Cardiac muscle cell (in vitro differentiated cells and primary cell): ENCODE measurements at regions not wholly inside any gene's neighbourhood (a gene's known extent, or its start where the extent isn't known, plus 50 kb on each side); places are given as distances from the start of the nearest gene placed in this dataset.

ENCODE experiments used
- DNase-seq, 2 donors: peaks; one replicate each; pipeline versions ENCODE4 v3.0.0 to v3.0.0-alpha.2; 2010 to 2017; ENCODE audit warnings: low read depth in 1 of 2, low spot score in 1 of 2
- H3K27ac ChIP-seq: fragments of 200-600 bp; sonication (generic); 2 replicates; pipeline ENCODE4 v1.5.1; 2016
- H3K27me3 ChIP-seq: fragments of 200-600 bp; sonication (generic); 2 replicates; pipeline ENCODE4 v1.6.0; 2016; ENCODE audit warnings: control low read depth
- H3K36me3 ChIP-seq: fragments of 200-600 bp; sonication (generic); 2 replicates; pipeline ENCODE4 v1.5.1; 2016; ENCODE audit warnings: control low read depth
- H3K4me1 ChIP-seq: fragments of 200-600 bp; sonication (generic); 2 replicates; pipeline ENCODE4 v1.8.1; 2017; ENCODE audit warnings: low read depth, mild to moderate bottlenecking, mixed run types
- H3K4me3 ChIP-seq: fragments of 200-600 bp; sonication (generic); 2 replicates; pipeline ENCODE4 v1.5.1; 2016; ENCODE audit warnings: mild to moderate bottlenecking
- H3K9me3 ChIP-seq: fragments of 200-600 bp; sonication (generic); 2 replicates; pipeline ENCODE4 v1.5.1; 2017; ENCODE audit warnings: low read depth, mild to moderate bottlenecking, control low read depth
- CTCF ChIP-seq: IDR thresholded peaks from 2 replicates; pipeline ENCODE4 v1.5.1; 2012; ENCODE audit warnings: low read depth, mild to moderate bottlenecking, low read length

GRCh38 chr6:94131271-94131670 lies 711.9 kb upstream of the EPHA7 start:
- Histone ChIP-seq H3K27me3 (no peaks in the 10 kb centered on the region), H3K9me3 (no peaks in the 10 kb centered on the region), H3K27ac (no peak overlapping the region), H3K4me3 (no peak overlapping the region), H3K36me3 (no peaks in the 10 kb centered on the region), H3K4me1 (no peaks in the 10 kb centered on the region)
- no peak for TF ChIP-seq CTCF
- DNase-seq: no peak

GRCh38 chr6:94130478-94130877 lies 711.1 kb upstream of the EPHA7 start:
- Histone ChIP-seq H3K9me3 (no peaks in the 10 kb centered on the region), H3K27me3 (no peaks in the 10 kb centered on the region), H3K4me1 (no peaks in the 10 kb centered on the region), H3K4me3 (no peak overlapping the region), H3K36me3 (no peaks in the 10 kb centered on the region), H3K27ac (no peak overlapping the region)
- DNase-seq: peak in 1 of 2 donors; percentile 28
- no peak for TF ChIP-seq CTCF

- H3K36me3 ChIP-seq: no peaks in the 10 kb centered on the region
- TF ChIP-seq CTCF: no peak
- H3K27ac ChIP-seq: no peak overlapping the region
- no peaks in the 10 kb centered on the region for H3K27me3 ChIP-seq
- no peaks in the 10 kb centered on the region for H3K4me1 ChIP-seq
- H3K4me3 ChIP-seq: no peak overlapping the region
- no peak for DNase-seq
- no peaks in the 10 kb centered on the region for H3K9me3 ChIP-seq
Measured at GRCh38 chr6:94129926-94130325, 710.6 kb upstream of the EPHA7 start.

GRCh38 chr6:94127716-94128115 lies 708.4 kb upstream of the EPHA7 start:
- Histone ChIP-seq H3K9me3 (no peaks in the 10 kb centered on the region), H3K27me3 (no peaks in the 10 kb centered on the region), H3K4me1 (no peaks in the 10 kb centered on the region), H3K27ac (no peak overlapping the region), H3K36me3 (no peaks in the 10 kb centered on the region), H3K4me3 (no peak overlapping the region)
- DNase-seq: no peak
- TF ChIP-seq CTCF: no peak

GRCh38 chr6:94124333-94124732 lies 705.0 kb upstream of the EPHA7 start:
- H3K4me1 ChIP-seq: no peaks in the 10 kb centered on the region
- no peak for TF ChIP-seq CTCF
- no peak overlapping the region for H3K27ac ChIP-seq
- no peak for DNase-seq
- H3K4me3 ChIP-seq: no peak overlapping the region
- H3K36me3 ChIP-seq: no peaks in the 10 kb centered on the region
- H3K9me3 ChIP-seq: no peaks in the 10 kb centered on the region
- no peaks in the 10 kb centered on the region for H3K27me3 ChIP-seq

- H3K27ac ChIP-seq: no peak overlapping the region
- no peaks in the 10 kb centered on the region for H3K4me1 ChIP-seq
- TF ChIP-seq CTCF: no peak
- no peaks in the 10 kb centered on the region for H3K36me3 ChIP-seq
- H3K27me3 ChIP-seq: no peaks in the 10 kb centered on the region
- no peaks in the 10 kb centered on the region for H3K9me3 ChIP-seq
- no peak overlapping the region for H3K4me3 ChIP-seq
- DNase-seq: no peak
Measured at GRCh38 chr6:94121094-94121493, 701.7 kb upstream of the EPHA7 start.
